ENCODE measurements at regions not wholly inside any gene's neighbourhood (a gene's known extent, or its start where the extent isn't known, plus 50 kb on each side); places are given as distances from the start of the nearest gene placed in this dataset.

- CTCF ChIA-PET (ENCODE audit: partially characterized antibody) = interaction anchor here (0.8 to 6.3 kb wide), 3 partner anchors 9 to 35 kb away, joined by 3 to 64 read pairs (median 5); a partner anchor contains a TSS
- WGBS, 2 experiments (ENCODE audit: extremely low coverage in 1 of 2, insufficient coverage in 1 of 2, insufficient read length in 1 of 2, insufficient replicate concordance in 2 of 2, low coverage in 1 of 2, low lambda C conversion rate in 2 of 2, missing lambda C conversion rate in 1 of 2) = 68% methylated on average over 3 of the region's 3 CpGs; no CpG with 5 or more reads in 1 of the 2 experiments
- no peak for TF ChIP-seq HDAC6 (IDR thresholded peaks at IDR 0.05; ENCODE audit: low read depth, low read length)
These were observed 78.6 kb downstream of the HAUS1 start for GRCh38 chr18:46182633-46183358.

More at GRCh38 chr18:46182633-46183358, 78.6 kb downstream of the HAUS1 start:
- Histone ChIP-seq H3K27me3 (replicated peaks in 1 of 4; ENCODE audit: control insufficient read depth in 3 of 4, extremely low read depth in 1 of 4, insufficient read depth in 3 of 4, low read length in 3 of 4) (no peaks in the 10 kb centered on the region), H3K36me3 (ENCODE audit: control insufficient read depth in 2 of 4, insufficient read depth in 4 of 4, low read length in 3 of 4) (no peaks in the 10 kb centered on the region), H4K91ac (replicated peaks; ENCODE audit: insufficient read length, low read length) (no peak overlapping the region), H2AK5ac (ENCODE audit: low read depth, low read length) (no peak overlapping the region), H3K14ac (ENCODE audit: insufficient read length) (no peak overlapping the region), H2BK20ac (ENCODE audit: low read length) (no peak overlapping the region), H3K18ac (ENCODE audit: extremely low read depth, low read length) (no peak overlapping the region), H3K23ac (ENCODE audit: insufficient read length) (no peak overlapping the region), H2AFZ (ENCODE audit: low read length) (no peak overlapping the region), H3K79me1 (ENCODE audit: low read depth, low read length) (no peaks in the 10 kb centered on the region), H3K9me3 (ENCODE audit: insufficient read depth in 2 of 2, low read depth in 1 of 2, low read length in 1 of 2) (no peaks in the 10 kb centered on the region), H4K5ac (ENCODE audit: insufficient read length, low read depth, low read length) (no peak overlapping the region), H2BK120ac (replicated peaks; ENCODE audit: low read depth, low read length) (no peak overlapping the region), H3K4ac (replicated peaks; ENCODE audit: insufficient read length, low read depth, low read length) (no peak overlapping the region), H3K27ac (ENCODE audit: low read depth, low read length) (no peak overlapping the region), H4K20me1 (replicated peaks in 1 of 2; ENCODE audit: control insufficient read depth in 1 of 2, insufficient read depth in 2 of 2, low read length in 2 of 2) (peaks cover 0 to 2% of the 10 kb centered on the region in 2 experiments), H2BK15ac (ENCODE audit: low read length) (no peak overlapping the region), H2BK12ac (ENCODE audit: low read depth, low read length) (no peak overlapping the region), H3K23me2 (ENCODE audit: low read depth, low read length) (0 out of 2 replicates have a peak, but pooled peaks cover 2% of the 10 kb centered on the region), H3K4me2 (ENCODE audit: insufficient read depth in 1 of 2, low read depth in 2 of 2, low read length in 2 of 2) (no peak overlapping the region), H4K8ac (ENCODE audit: extremely low read depth, insufficient read depth, low read length) (no peak overlapping the region), H3K4me3 (ENCODE audit: extremely low read depth in 1 of 4, insufficient read depth in 2 of 4, low read depth in 3 of 4, low read length in 4 of 4) (no peak overlapping the region), H2BK5ac (ENCODE audit: low read depth, low read length) (no peak overlapping the region), H3K4me1 (replicated peaks in 1 of 4; ENCODE audit: control insufficient read depth in 3 of 4, insufficient read depth in 4 of 4, low read length in 3 of 4) (peaks cover 1 to 9% (median 4%) of the 10 kb centered on the region in 4 experiments; a peak in 5 of 7 replicates), H3K56ac (replicated peaks; ENCODE audit: insufficient read length, low read depth, low read length) (no peak overlapping the region), H3K79me2 (ENCODE audit: control insufficient read depth in 1 of 2, insufficient read depth in 2 of 2, low read length in 2 of 2) (peaks cover 0 to 85% of the 10 kb centered on the region in 2 experiments; a peak in 2 of 4 replicates), H3K9ac (replicated peaks in 1 of 4; ENCODE audit: extremely low read depth in 1 of 4, low read depth in 3 of 4, low read length in 3 of 4) (no peak overlapping the region)
- POLR2A ChIA-PET (ENCODE audit: partially characterized antibody) = interaction anchor here (1.0 to 3.1 kb wide), 2 partner anchors 8 to 10 kb away, joined by 4 to 20 read pairs; a partner anchor contains a TSS
- FAIRE-seq = no peak
- DNase-seq (ENCODE audit: low read depth in 1 of 2, low spot score in 2 of 2) = no peak

Measured in H1 (cell line).